Upper lobe of right lung (tissue), 1 donor: ENCODE measurements at regions not wholly inside any gene's neighbourhood (a gene's known extent, or its start where the extent isn't known, plus 50 kb on each side); places are given as distances from the start of the nearest gene placed in this dataset.

Experiments used
- ATAC-seq: fragments of 200-7000 bp; cut with Tn5 transposase; one replicate; pipeline ENCODE4 v1.9.1; 2020; ENCODE audit warnings: mild to moderate bottlenecking, moderate library complexity
- DNase-seq: peaks from one replicate; pipeline ENCODE4 v3.0.0-alpha.2; 2020
- H3K27ac ChIP-seq: fragments of 200-600 bp; one replicate; pipeline ENCODE4 v1.8.0; 2022
- H3K27me3 ChIP-seq: fragments of 200-600 bp; one replicate; pipeline ENCODE4 v1.8.0; 2022; ENCODE audit warnings: mild to moderate bottlenecking
- H3K36me3 ChIP-seq: fragments of 200-600 bp; one replicate; pipeline ENCODE4 v1.8.0; 2022
- H3K4me1 ChIP-seq: fragments of 200-600 bp; one replicate; pipeline ENCODE4 v1.8.0; 2022
- H3K4me3 ChIP-seq: fragments of 200-600 bp; one replicate; pipeline ENCODE4 v1.8.0; 2022; ENCODE audit warnings: mild to moderate bottlenecking
- H3K9me3 ChIP-seq: fragments of 200-600 bp; one replicate; pipeline ENCODE4 v1.8.0; 2022
- intact Hi-C: fragments of 100-400 bp; cut with DNase I; formaldehyde crosslinking; loops from one replicate; pipeline ENCODE4 v1.11.0; 2022
- TF ChIP-seq, protein P1 (sequence below): fragments of 200-600 bp; IDR thresholded peaks from one replicate; pipeline ENCODE4 v1.8.0; 2022; ENCODE audit warnings: antibody characterized with exemption
- donor health status: DM: no; HTN: yes; CAD: no; lungs with severe emphysema.

- no peaks in the 10 kb centered on the region for H3K27me3 ChIP-seq
- DNase-seq (no peak), ATAC-seq (no peak)
- H3K4me1 ChIP-seq: no peaks in the 10 kb centered on the region
- TF ChIP-seq, protein P1, sequence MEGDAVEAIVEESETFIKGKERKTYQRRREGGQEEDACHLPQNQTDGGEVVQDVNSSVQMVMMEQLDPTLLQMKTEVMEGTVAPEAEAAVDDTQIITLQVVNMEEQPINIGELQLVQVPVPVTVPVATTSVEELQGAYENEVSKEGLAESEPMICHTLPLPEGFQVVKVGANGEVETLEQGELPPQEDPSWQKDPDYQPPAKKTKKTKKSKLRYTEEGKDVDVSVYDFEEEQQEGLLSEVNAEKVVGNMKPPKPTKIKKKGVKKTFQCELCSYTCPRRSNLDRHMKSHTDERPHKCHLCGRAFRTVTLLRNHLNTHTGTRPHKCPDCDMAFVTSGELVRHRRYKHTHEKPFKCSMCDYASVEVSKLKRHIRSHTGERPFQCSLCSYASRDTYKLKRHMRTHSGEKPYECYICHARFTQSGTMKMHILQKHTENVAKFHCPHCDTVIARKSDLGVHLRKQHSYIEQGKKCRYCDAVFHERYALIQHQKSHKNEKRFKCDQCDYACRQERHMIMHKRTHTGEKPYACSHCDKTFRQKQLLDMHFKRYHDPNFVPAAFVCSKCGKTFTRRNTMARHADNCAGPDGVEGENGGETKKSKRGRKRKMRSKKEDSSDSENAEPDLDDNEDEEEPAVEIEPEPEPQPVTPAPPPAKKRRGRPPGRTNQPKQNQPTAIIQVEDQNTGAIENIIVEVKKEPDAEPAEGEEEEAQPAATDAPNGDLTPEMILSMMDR: no peak
- H3K36me3 ChIP-seq: no peaks in the 10 kb centered on the region
- H3K4me3 ChIP-seq: no peak overlapping the region
- intact Hi-C loops: no loop called here
- H3K9me3 ChIP-seq: no peaks in the 10 kb centered on the region
- no peak overlapping the region for H3K27ac ChIP-seq
Observed at GRCh38 chr14:97486601-97487120, 689.5 kb downstream of the VRK1 start.

GRCh38 chr14:97489750-97490149 is 692.6 kb downstream of the VRK1 start:
- ATAC-seq: peak; percentile 45
- Histone ChIP-seq H3K4me1 (no peaks in the 10 kb centered on the region), H3K27ac (no peak overlapping the region), H3K9me3 (no peaks in the 10 kb centered on the region), H3K4me3 (no peak overlapping the region), H3K36me3 (no peaks in the 10 kb centered on the region), H3K27me3 (no peaks in the 10 kb centered on the region)
- TF ChIP-seq, protein P1: no peak
- intact Hi-C loops: no loop called here
- no peak for DNase-seq

DNA sequence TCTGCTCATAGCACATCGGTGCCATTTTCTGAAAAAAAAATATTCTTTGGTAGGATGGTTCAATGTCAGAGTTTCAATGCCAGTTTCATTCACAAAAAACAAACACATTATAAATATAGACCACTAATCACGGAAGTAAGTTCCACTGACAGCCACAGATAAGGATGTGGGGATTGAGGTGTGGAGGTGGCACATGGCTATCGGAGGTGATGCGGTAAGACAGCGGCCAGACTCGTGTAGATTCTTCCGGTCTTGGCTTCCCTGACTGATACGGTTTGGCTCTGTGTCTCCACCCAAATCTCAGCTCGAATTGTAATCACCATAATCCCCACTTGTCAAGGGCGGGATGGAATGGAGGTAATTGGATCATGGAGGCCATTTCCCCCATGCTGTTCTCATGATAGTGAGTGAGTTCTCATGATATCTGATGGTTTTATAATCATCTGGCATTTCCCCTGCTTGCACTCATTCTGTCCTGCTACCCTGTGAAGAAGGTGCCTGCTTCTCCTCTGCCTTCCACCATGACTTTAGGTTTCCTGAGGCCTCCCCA is 693.4 kb downstream of the VRK1 start:
- intact Hi-C loops: no loop called here
- no peaks in the 10 kb centered on the region for H3K4me1 ChIP-seq
- H3K27ac ChIP-seq: no peak overlapping the region
- no peak overlapping the region for H3K4me3 ChIP-seq
- no peaks in the 10 kb centered on the region for H3K9me3 ChIP-seq
- DNase-seq (no peak), ATAC-seq (peak; percentile 24)
- H3K27me3 ChIP-seq: no peaks in the 10 kb centered on the region
- no peaks in the 10 kb centered on the region for H3K36me3 ChIP-seq
- TF ChIP-seq, protein P1: no peak

DNA sequence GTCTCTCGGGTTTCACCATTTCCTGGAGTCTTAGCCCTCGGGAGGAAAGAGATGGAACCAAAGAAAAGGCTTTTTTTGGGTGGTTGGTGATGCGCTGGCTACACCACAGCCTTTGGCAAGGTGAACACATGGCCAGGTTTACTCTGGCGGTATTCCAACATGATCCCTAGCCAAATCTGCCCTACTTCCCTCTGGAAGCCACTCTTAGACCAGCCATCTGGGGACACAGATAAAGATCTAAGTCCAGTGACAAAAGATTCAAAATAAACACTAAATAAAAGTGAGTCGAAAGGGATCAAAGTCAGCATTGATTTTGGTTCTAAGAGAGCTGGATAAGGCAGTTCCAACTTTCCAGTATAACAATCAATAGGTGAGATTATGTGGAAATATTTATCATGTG is 694.5 kb downstream of the VRK1 start:
- TF ChIP-seq, protein P1: no peak
- no peak overlapping the region for H3K27ac ChIP-seq
- intact Hi-C loops: no loop called here
- H3K27me3 ChIP-seq: no peaks in the 10 kb centered on the region
- H3K36me3 ChIP-seq: no peaks in the 10 kb centered on the region
- no peak overlapping the region for H3K4me3 ChIP-seq
- no peaks in the 10 kb centered on the region for H3K9me3 ChIP-seq
- no peaks in the 10 kb centered on the region for H3K4me1 ChIP-seq
- DNase-seq: no peak
- no peak for ATAC-seq

DNA sequence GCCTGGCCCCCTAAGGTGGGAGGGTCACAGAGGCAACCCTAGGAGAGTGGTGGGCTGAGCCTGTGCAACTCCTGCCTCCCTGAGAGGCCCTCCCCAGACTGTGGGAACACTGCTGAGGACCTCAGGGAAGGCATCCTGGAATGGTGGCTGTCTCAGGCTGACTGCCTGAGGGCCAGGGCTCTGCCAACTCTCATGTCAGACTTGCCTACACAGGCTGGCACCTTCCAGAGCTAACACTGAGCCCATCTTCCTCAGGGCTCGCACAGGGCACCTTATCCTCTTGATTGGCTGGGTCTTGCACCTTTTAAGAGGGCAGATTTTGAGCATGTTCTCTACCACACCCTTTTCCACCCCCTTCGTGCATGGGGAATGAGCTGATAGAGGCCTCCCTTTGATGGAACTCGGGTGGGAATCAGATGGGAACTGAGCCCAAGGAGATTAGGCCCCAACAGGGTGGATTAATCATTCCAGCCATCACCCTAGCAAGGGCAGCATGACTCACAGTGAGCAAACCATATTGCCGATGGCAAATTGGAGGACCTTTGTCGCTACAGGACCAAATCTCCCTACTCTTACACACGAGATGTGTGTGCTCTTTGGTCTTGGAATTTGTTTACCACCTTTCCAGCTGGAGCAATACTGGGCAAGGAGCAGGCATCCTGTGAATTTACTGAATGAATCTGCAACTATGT is 702.8 kb downstream of the VRK1 start:
- TF ChIP-seq, protein P1: no peak
- H3K9me3 ChIP-seq: no peaks in the 10 kb centered on the region
- no peaks in the 10 kb centered on the region for H3K4me1 ChIP-seq
- no peak overlapping the region for H3K27ac ChIP-seq
- no peaks in the 10 kb centered on the region for H3K27me3 ChIP-seq
- no peak for DNase-seq
- intact Hi-C loops: no loop called here
- ATAC-seq: no peak
- no peaks in the 10 kb centered on the region for H3K36me3 ChIP-seq
- H3K4me3 ChIP-seq: no peak overlapping the region
